NCI-H1436 (cell line): ENCODE measurements at regions not wholly inside any gene's neighbourhood (a gene's known extent, or its start where the extent isn't known, plus 50 kb on each side); places are given as distances from the start of the nearest gene placed in this dataset.
"Not testable (repeated sequence)": the region's sequence is repeated elsewhere in the genome, so short reads cannot be mapped to it uniquely, and the experiment has no call there.

Experiments
- DNase-seq: peaks from one replicate; lab custom pipeline; 2025; lab: John Stamatoyannopoulos, UW

- no peak for DNase-seq
These were observed 842.4 kb downstream of the TDRD15 start for GRCh38 chr2:21966139-21966538.

GRCh38 chr2:21970971-21971370, 847.2 kb downstream of the TDRD15 start:
- no peak for DNase-seq

GRCh38 chr2:21972586-21972985, 848.8 kb downstream of the TDRD15 start:
- DNase-seq, result no peak

- no peak for DNase-seq
These were observed 857.4 kb downstream of the TDRD15 start for GRCh38 chr2:21981127-21981526.

- DNase-seq, result no peak
These were observed 869.2 kb downstream of the TDRD15 start for GRCh38 chr2:21993002-21993401.

GRCh38 chr2:21996339-21996738, 872.6 kb downstream of the TDRD15 start:
- DNase-seq, result no peak

- no peak for DNase-seq
These were observed 875.8 kb downstream of the TDRD15 start for GRCh38 chr2:21999522-21999921.

- no peak for DNase-seq
These were observed 878.3 kb downstream of the TDRD15 start for GRCh38 chr2:22002066-22002465.

GRCh38 chr2:22003270-22003669, 879.5 kb downstream of the TDRD15 start:
- DNase-seq, result no peak

- DNase-seq, result no peak
These were observed 887.3 kb downstream of the TDRD15 start for GRCh38 chr2:22011048-22011447.

GRCh38 chr2:22020091-22020742, 896.4 kb downstream of the TDRD15 start:
- no peak for DNase-seq

GRCh38 chr2:22027345-22028005, 903.7 kb downstream of the TDRD15 start:
- no peak for DNase-seq

GRCh38 chr2:22035361-22035830, 911.6 kb downstream of the TDRD15 start:
- DNase-seq, result no peak

GRCh38 chr2:22037274-22037673, 913.5 kb downstream of the TDRD15 start:
- no peak for DNase-seq

- no peak for DNase-seq
These were observed 920.0 kb downstream of the TDRD15 start for GRCh38 chr2:22043784-22044183.

- DNase-seq, result no peak
These were observed 932.2 kb downstream of the TDRD15 start for GRCh38 chr2:22055784-22056620.

GRCh38 chr2:22056621-22057132, 932.9 kb downstream of the TDRD15 start:
- no peak for DNase-seq

- DNase-seq, result no peak
These were observed 938.9 kb downstream of the TDRD15 start for GRCh38 chr2:22062679-22063078.

- no peak for DNase-seq
These were observed 952.7 kb downstream of the TDRD15 start for GRCh38 chr2:22076454-22076853.

- DNase-seq, result no peak
These were observed 954.9 kb downstream of the TDRD15 start for GRCh38 chr2:22078701-22079100.

- no peak for DNase-seq
These were observed 955.8 kb downstream of the TDRD15 start for GRCh38 chr2:22079583-22079982.

- no peak for DNase-seq
These were observed 963.0 kb downstream of the TDRD15 start for GRCh38 chr2:22086726-22087125.

- DNase-seq, result not testable (repeated sequence)
These were observed 979.8 kb downstream of the TDRD15 start for GRCh38 chr2:22103617-22104016.
